Liver (tissue), 8 donors: ENCODE measurements at regions not wholly inside any gene's neighbourhood (a gene's known extent, or its start where the extent isn't known, plus 50 kb on each side); places are given as distances from the start of the nearest gene placed in this dataset.

ENCODE experiments used
- DNase-seq: peaks from one replicate; pipeline ENCODE4 v3.0.0-alpha.2; 2017; ENCODE audit warnings: low spot score
- H3K27ac ChIP-seq, 2 donors: one replicate each; pipeline ENCODE4 v1.7.0; 2013; ENCODE audit warnings: inconsistent platforms in 2 of 2, low read length in 2 of 2, control low read depth in 1 of 2, low read depth in 1 of 2, mild to moderate bottlenecking in 1 of 2
- H3K27me3 ChIP-seq, 4 donors: one replicate each; pipeline versions ENCODE4 v1.6.1 to v1.7.0; 2013; ENCODE audit warnings: low read length in 3 of 4, inconsistent platforms in 1 of 4, mild to moderate bottlenecking in 1 of 4, moderate library complexity in 1 of 4; ENCODE audit not compliant: control insufficient read depth in 4 of 4, insufficient read depth in 4 of 4
- H3K36me3 ChIP-seq, 4 donors: one replicate each; pipeline versions ENCODE4 v1.6.1 to v1.7.0; 2013; ENCODE audit warnings: low read length in 3 of 4, mild to moderate bottlenecking in 3 of 4, low read depth in 1 of 4, moderate library complexity in 1 of 4; ENCODE audit not compliant: control insufficient read depth in 4 of 4, insufficient read depth in 3 of 4
- H3K4me1 ChIP-seq, 4 donors: one replicate each; pipeline versions ENCODE4 v1.6.1 to v1.7.0; 2013; ENCODE audit warnings: low read length in 3 of 4, mild to moderate bottlenecking in 3 of 4, moderate library complexity in 1 of 4; ENCODE audit not compliant: control insufficient read depth in 4 of 4, insufficient read depth in 4 of 4
- H3K4me3 ChIP-seq, 3 donors: one replicate each; pipeline versions ENCODE4 v1.6.1 to v1.7.0; 2013; ENCODE audit warnings: low read length in 3 of 3, control low read depth in 1 of 3, low read depth in 1 of 3, mild to moderate bottlenecking in 1 of 3
- H3K9ac ChIP-seq, 2 donors: one replicate each; pipeline ENCODE4 v1.7.0; 2013; ENCODE audit warnings: low read length in 2 of 2, mild to moderate bottlenecking in 2 of 2, moderate library complexity in 2 of 2, control low read depth in 1 of 2, low read depth in 1 of 2
- H3K9me3 ChIP-seq, 4 donors: one replicate each; pipeline versions ENCODE4 v1.6.1 to v1.7.0; 2013; ENCODE audit warnings: low read length in 3 of 4; ENCODE audit not compliant: control insufficient read depth in 4 of 4
- CTCF ChIP-seq: fragments of 150-350 bp; IDR thresholded peaks from 2 replicates; pipeline ENCODE4 v1.5.1; 2017; ENCODE audit warnings: improper control_type of control experiment, low read depth, low read length; ENCODE audit not compliant: missing input control
- EGR1 ChIP-seq, 2 donors: IDR thresholded peaks; 2 replicates each; pipeline ENCODE4 v1.6.1; 2016 to 2018; ENCODE audit warnings: antibody characterized with exemption in 2 of 2, low read depth in 2 of 2
- FOXA1 ChIP-seq: IDR thresholded peaks from 2 replicates; pipeline ENCODE4 v1.6.1; 2016; ENCODE audit warnings: antibody characterized with exemption
- FOXA2 ChIP-seq: IDR thresholded peaks from 2 replicates; pipeline ENCODE4 v1.6.1; 2016; ENCODE audit warnings: antibody characterized with exemption
- GABPA ChIP-seq, 2 donors: IDR thresholded peaks in 1 of 2; conservative IDR thresholded peaks in 1 of 2; 2 replicates each; pipeline ENCODE4 v1.6.1; 2016; ENCODE audit warnings: antibody characterized with exemption in 2 of 2, mild to moderate bottlenecking in 1 of 2, moderate library complexity in 1 of 2
- HNF4A ChIP-seq, 2 donors: conservative IDR thresholded peaks; 2 replicates each; pipeline ENCODE4 v1.6.1; 2016; ENCODE audit warnings: antibody characterized with exemption in 2 of 2, mild to moderate bottlenecking in 2 of 2
- HNF4G ChIP-seq: IDR thresholded peaks from 2 replicates; pipeline ENCODE4 v1.6.1; 2016; ENCODE audit warnings: antibody characterized with exemption
- JUND ChIP-seq, 2 donors: IDR thresholded peaks; 2 replicates each; pipeline ENCODE4 v1.6.1; 2016; ENCODE audit warnings: antibody characterized with exemption in 2 of 2
- NR2F2 ChIP-seq: IDR thresholded peaks from 2 replicates; pipeline ENCODE4 v1.6.1; 2016; ENCODE audit warnings: antibody characterized with exemption
- RAD21 ChIP-seq, 2 donors: IDR thresholded peaks; 2 replicates each; pipeline ENCODE4 v1.6.1; 2016; ENCODE audit warnings: antibody characterized with exemption in 2 of 2, mild to moderate bottlenecking in 2 of 2
- REST ChIP-seq: IDR thresholded peaks from 2 replicates; pipeline ENCODE4 v1.6.1; 2016; ENCODE audit warnings: antibody characterized with exemption, mild to moderate bottlenecking
- RXRA ChIP-seq, 2 donors: IDR thresholded peaks; 2 replicates each; pipeline ENCODE4 v1.6.1; 2017 to 2018; ENCODE audit warnings: antibody characterized with exemption in 2 of 2, mild to moderate bottlenecking in 1 of 2
- SP1 ChIP-seq: IDR thresholded peaks from 2 replicates; pipeline ENCODE4 v1.6.1; 2018; ENCODE audit warnings: antibody characterized with exemption, mild to moderate bottlenecking
- TAF1 ChIP-seq: conservative IDR thresholded peaks from 2 replicates; pipeline ENCODE4 v1.6.1; 2016; ENCODE audit warnings: antibody characterized with exemption, mild to moderate bottlenecking
- YY1 ChIP-seq: IDR thresholded peaks from 2 replicates; pipeline ENCODE4 v1.6.1; 2016; ENCODE audit warnings: antibody characterized with exemption, mild to moderate bottlenecking
- WGBS: extraction: QIAGEN DNeasy Blood & Tissue Kit; methylation state at CpG from one replicate; pipeline ENCODE4 v1.1.7; 2013; 5-methylcytosine and 5-hydroxymethylcytosine counted together
- TF ChIP-seq, protein P1 (sequence below): IDR thresholded peaks from 2 replicates; pipeline ENCODE4 v1.6.1; 2016; ENCODE audit warnings: antibody characterized with exemption
- TF ChIP-seq, protein P2 (sequence below): IDR thresholded peaks from 2 replicates; pipeline ENCODE4 v1.6.1; 2016; ENCODE audit warnings: antibody characterized with exemption
- TF ChIP-seq, protein P3 (sequence below): IDR thresholded peaks from 2 replicates; pipeline ENCODE4 v1.6.1; 2016; ENCODE audit warnings: antibody characterized with exemption
- donor health status: healthy.
- donor health status: healthy.
- donor health status: healthy.
- donor health status: healthy.
- donor health status: healthy.

- WGBS: 46% methylated on average over 3 of the region's 3 CpGs
- no peaks in the 10 kb centered on the region for H3K4me1 ChIP-seq
- no peak for DNase-seq
- H3K36me3 ChIP-seq: no peaks in the 10 kb centered on the region
- no peaks in the 10 kb centered on the region for H3K27me3 ChIP-seq
- H3K27ac ChIP-seq: no peak overlapping the region
- H3K9ac ChIP-seq: no peak overlapping the region
- no peak overlapping the region for H3K4me3 ChIP-seq
- no peaks in the 10 kb centered on the region for H3K9me3 ChIP-seq
- TF ChIP-seq NR2F2 (no peak), HNF4G (no peak), REST (no peak), RXRA (IDR thresholded peaks at IDR 0.05) (no peak), SP1 (no peak), TAF1 (no peak), GABPA (IDR thresholded peaks at IDR 0.05 in 1 of 2, conservative IDR thresholded peaks at IDR 0.05 in 1 of 2) (no peak), HNF4A (conservative IDR thresholded peaks at IDR 0.05) (no peak), JUND (IDR thresholded peaks at IDR 0.05) (no peak), YY1 (no peak), EGR1 (IDR thresholded peaks at IDR 0.05; ENCODE audit: low read depth in 2 of 2) (no peak), FOXA2 (no peak), CTCF (no peak), RAD21 (IDR thresholded peaks at IDR 0.05) (no peak), FOXA1 (no peak)
- TF ChIP-seq, protein P1, sequence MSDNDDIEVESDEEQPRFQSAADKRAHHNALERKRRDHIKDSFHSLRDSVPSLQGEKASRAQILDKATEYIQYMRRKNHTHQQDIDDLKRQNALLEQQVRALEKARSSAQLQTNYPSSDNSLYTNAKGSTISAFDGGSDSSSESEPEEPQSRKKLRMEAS: no peak
- TF ChIP-seq, protein P2, sequence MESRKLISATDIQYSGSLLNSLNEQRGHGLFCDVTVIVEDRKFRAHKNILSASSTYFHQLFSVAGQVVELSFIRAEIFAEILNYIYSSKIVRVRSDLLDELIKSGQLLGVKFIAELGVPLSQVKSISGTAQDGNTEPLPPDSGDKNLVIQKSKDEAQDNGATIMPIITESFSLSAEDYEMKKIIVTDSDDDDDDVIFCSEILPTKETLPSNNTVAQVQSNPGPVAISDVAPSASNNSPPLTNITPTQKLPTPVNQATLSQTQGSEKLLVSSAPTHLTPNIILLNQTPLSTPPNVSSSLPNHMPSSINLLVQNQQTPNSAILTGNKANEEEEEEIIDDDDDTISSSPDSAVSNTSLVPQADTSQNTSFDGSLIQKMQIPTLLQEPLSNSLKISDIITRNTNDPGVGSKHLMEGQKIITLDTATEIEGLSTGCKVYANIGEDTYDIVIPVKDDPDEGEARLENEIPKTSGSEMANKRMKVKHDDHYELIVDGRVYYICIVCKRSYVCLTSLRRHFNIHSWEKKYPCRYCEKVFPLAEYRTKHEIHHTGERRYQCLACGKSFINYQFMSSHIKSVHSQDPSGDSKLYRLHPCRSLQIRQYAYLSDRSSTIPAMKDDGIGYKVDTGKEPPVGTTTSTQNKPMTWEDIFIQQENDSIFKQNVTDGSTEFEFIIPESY: no peak
- TF ChIP-seq, protein P3, sequence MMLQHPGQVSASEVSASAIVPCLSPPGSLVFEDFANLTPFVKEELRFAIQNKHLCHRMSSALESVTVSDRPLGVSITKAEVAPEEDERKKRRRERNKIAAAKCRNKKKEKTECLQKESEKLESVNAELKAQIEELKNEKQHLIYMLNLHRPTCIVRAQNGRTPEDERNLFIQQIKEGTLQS: no peak
These were observed 1047.6 kb downstream of the OTOL1 start for GRCh38 chr3:162544246-162544645.
